Breast epithelium (tissue), 4 donors: ENCODE measurements at regions not wholly inside any gene's neighbourhood (a gene's known extent, or its start where the extent isn't known, plus 50 kb on each side); places are given as distances from the start of the nearest gene placed in this dataset.

Source experiments
- DNase-seq, 2 donors: peaks; one replicate each; pipeline ENCODE4 v3.0.0-alpha.2; 2019; ENCODE audit warnings: low spot score in 2 of 2
- H3K27ac ChIP-seq, 2 donors: fragments of 200-600 bp; sonication (generic) in 1 of 2; one replicate each; pipeline ENCODE4 v1.5.1; 2016 to 2019; ENCODE audit warnings: mild to moderate bottlenecking in 1 of 2
- H3K27me3 ChIP-seq, 2 donors: fragments of 200-600 bp; sonication (generic) in 1 of 2; one replicate each; pipeline versions ENCODE4 v1.5.1 to v1.6.0; 2017 to 2019; ENCODE audit warnings: control low read depth in 1 of 2, mild to moderate bottlenecking in 1 of 2
- H3K36me3 ChIP-seq: fragments of 200-600 bp; one replicate; pipeline ENCODE4 v1.5.1; 2019
- H3K4me1 ChIP-seq, 2 donors: fragments of 200-600 bp; sonication (generic); one replicate each; pipeline ENCODE4 v1.5.1; 2016 to 2019; ENCODE audit warnings: control low read depth in 1 of 2
- H3K4me3 ChIP-seq, 3 donors: fragments of 200-600 bp; sonication (generic); 1 replicate in 2 of 3; 2 replicates in 1 of 3; pipeline ENCODE4 v1.5.1; 2016 to 2019; ENCODE audit warnings: mild to moderate bottlenecking in 3 of 3, moderate library complexity in 2 of 3
- H3K9me3 ChIP-seq, 2 donors: fragments of 200-600 bp; sonication (generic) in 1 of 2; one replicate each; pipeline ENCODE4 v1.5.1; 2016 to 2019; ENCODE audit warnings: control low read depth in 1 of 2
- POLR2A ChIP-seq: fragments of 450-650 bp; IDR thresholded peaks from one replicate; pipeline ENCODE4 v1.6.1; 2016; ENCODE audit warnings: antibody characterized with exemption, mild to moderate bottlenecking, moderate library complexity
- POLR2AphosphoS5 ChIP-seq, 3 donors: sonication (generic); formaldehyde crosslinking; IDR thresholded peaks; one replicate each; pipeline ENCODE4 v1.6.1; 2017; ENCODE audit warnings: antibody characterized with exemption in 3 of 3
- intact Hi-C: fragments of 100-400 bp; cut with DNase I; formaldehyde crosslinking; loops from one replicate; pipeline ENCODE4 v1.15.1; 2023; ENCODE audit warnings: low total_unique reads
- TF ChIP-seq, protein P1 (sequence below), 3 donors: fragments of 450-650 bp; IDR thresholded peaks; one replicate each; pipeline ENCODE4 v1.5.1; 2016 to 2017; ENCODE audit warnings: antibody characterized with exemption in 3 of 3, mild to moderate bottlenecking in 3 of 3, moderate library complexity in 3 of 3

DNA sequence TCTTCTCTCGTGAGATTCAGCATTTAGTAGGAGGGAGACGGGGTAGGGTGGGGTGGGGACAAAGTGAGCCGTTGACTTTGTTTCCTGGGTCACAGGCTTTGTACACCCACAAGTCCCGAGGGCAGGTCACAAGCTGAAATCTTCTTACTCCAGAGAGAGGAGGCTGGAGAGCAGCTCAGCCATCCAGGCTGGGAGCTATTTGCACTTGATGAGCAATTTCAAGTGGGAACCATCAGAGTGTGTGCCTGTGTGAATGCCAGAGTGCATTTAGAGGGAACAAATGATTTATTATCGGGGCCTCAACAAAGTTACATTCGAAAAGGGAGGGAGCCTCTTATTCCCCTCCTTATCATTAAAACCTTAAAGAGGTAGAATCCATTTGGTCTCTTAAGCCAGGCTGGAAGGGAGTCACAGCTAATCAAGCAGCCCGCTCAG lies 155.7 kb upstream of the JARID2 start:
- H3K4me1 ChIP-seq = no peaks in the 10 kb centered on the region
- no peaks in the 10 kb centered on the region for H3K36me3 ChIP-seq
- no peak for DNase-seq
- peak overlapping the region; percentile 82 to 85 for H3K27ac ChIP-seq
- TF ChIP-seq, protein P1, sequence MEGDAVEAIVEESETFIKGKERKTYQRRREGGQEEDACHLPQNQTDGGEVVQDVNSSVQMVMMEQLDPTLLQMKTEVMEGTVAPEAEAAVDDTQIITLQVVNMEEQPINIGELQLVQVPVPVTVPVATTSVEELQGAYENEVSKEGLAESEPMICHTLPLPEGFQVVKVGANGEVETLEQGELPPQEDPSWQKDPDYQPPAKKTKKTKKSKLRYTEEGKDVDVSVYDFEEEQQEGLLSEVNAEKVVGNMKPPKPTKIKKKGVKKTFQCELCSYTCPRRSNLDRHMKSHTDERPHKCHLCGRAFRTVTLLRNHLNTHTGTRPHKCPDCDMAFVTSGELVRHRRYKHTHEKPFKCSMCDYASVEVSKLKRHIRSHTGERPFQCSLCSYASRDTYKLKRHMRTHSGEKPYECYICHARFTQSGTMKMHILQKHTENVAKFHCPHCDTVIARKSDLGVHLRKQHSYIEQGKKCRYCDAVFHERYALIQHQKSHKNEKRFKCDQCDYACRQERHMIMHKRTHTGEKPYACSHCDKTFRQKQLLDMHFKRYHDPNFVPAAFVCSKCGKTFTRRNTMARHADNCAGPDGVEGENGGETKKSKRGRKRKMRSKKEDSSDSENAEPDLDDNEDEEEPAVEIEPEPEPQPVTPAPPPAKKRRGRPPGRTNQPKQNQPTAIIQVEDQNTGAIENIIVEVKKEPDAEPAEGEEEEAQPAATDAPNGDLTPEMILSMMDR (IDR thresholded peaks at IDR 0.05) = no peak
- no peak for TF ChIP-seq POLR2A
- TF ChIP-seq POLR2AphosphoS5 (IDR thresholded peaks at IDR 0.05) = no peak
- intact Hi-C loops = no loop called here
- no peaks in the 10 kb centered on the region for H3K27me3 ChIP-seq
- H3K9me3 ChIP-seq = no peaks in the 10 kb centered on the region
- H3K4me3 ChIP-seq = peak overlapping the region in 2 of 3 donors; percentile 13 to 47

DNA sequence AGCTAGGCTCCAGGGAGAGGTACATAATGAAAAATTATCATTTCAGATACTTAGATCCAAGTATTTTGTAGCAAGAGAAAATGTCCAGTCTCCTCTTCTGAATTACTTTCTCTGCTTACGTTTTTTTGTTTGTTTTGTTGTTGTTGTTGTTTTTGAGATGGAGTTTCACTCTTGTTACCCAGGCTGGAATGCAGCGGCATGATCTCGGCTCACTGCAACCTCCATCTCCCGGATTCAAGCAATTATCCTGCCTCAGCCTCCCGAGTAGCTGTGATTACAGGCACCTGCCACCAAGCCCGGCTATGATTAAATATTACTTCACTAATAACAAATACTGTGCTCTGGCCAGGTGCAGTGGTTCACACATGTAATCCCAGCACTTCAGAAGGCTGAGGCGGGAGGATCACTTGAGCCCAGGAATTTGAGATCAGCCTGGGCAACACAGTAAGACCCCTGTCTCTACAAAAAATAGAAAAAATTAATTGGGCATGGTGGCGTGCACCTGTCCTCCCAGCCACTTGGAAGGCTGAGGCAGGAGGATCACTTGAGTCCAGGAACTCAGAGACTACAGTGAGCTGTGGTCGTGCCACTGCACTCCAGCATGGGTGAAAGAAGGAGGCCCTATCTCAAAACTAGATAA lies 155.0 kb upstream of the JARID2 start:
- Histone ChIP-seq H3K27ac (peak overlapping the region; percentile 82 to 85), H3K36me3 (no peaks in the 10 kb centered on the region), H3K27me3 (no peaks in the 10 kb centered on the region), H3K9me3 (no peaks in the 10 kb centered on the region), H3K4me3 (no peak overlapping the region), H3K4me1 (no peaks in the 10 kb centered on the region)
- intact Hi-C loops = no loop called here
- TF ChIP-seq, protein P1 (IDR thresholded peaks at IDR 0.05) = no peak
- no peak for TF ChIP-seq POLR2A
- TF ChIP-seq POLR2AphosphoS5 (IDR thresholded peaks at IDR 0.05) = no peak
- no peak for DNase-seq

DNA sequence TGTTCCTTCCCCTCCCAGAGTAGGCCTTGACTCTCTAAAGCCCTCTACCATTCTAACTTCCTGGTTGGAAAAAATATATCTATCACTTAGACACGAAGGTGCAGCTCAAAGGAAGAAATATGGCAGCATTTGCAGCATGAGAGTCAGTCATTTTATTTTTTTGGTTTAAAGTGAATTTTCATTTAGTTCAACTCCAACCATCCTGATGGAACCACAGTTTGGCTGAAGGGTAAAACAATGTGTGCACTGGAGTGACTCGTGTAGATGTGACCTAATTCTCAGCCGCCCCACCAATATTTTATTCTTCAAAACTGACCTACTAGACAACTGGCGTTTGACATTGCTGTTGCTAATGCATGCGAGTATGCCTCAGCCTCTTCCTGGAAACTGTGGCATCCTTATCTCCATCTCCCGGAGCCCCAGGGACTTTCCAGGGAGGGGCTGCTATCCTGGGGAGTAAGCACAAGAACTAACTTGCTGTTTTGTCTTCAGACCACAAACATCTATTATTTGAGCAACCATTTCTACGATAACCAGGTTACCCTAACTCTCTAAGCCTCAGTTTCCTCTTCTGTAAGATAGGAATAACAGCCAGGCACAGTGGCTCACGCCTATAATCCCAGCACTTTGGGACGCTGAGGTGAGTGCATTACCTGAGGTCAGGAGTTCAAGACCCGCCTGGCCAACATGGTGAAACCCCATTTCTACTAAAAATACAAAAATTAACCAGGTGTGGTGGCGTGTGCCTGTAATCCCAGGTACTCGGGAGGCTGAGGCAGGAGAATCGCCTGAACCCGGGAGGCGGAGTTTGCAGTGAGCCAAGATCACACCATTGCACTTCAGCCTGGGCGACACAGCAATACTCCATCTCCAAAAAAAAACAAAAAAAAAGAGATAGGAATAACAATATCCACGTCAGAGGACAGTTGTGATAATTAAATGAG lies 148.7 kb upstream of the JARID2 start:
- intact Hi-C loops = no loop called here
- TF ChIP-seq, protein P1 (IDR thresholded peaks at IDR 0.05) = no peak
- TF ChIP-seq POLR2AphosphoS5 (IDR thresholded peaks at IDR 0.05) (no peak), POLR2A (no peak)
- Histone ChIP-seq H3K4me3 (no peak overlapping the region), H3K27ac (no peak overlapping the region), H3K4me1 (no peaks in the 10 kb centered on the region), H3K36me3 (no peaks in the 10 kb centered on the region), H3K9me3 (no peaks in the 10 kb centered on the region), H3K27me3 (no peaks in the 10 kb centered on the region)
- DNase-seq = no peak

DNA sequence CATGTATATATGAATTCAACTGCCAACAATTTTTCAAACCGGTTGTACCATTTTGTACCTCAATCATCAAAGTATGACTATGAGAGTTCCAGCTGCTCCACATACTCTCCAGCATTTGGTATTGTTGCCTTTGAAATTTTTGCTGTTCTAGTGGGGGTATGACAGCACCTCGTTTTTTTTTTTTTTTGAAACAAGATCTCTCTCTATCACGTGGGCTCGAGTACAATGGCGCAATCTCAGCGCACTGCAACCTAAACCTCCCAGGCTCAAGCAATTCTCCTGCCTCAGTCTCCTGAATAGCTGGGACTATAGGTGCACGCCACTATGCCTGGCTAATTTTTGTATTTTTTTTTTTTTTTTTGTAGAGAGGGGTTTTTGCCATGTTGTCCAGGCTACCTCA lies 144.7 kb upstream of the JARID2 start:
- Histone ChIP-seq H3K9me3 (peaks cover 4 to 6% of the 10 kb centered on the region in 2 donors), H3K27me3 (no peaks in the 10 kb centered on the region), H3K27ac (no peak overlapping the region), H3K4me3 (no peak overlapping the region), H3K4me1 (no peaks in the 10 kb centered on the region), H3K36me3 (no peaks in the 10 kb centered on the region)
- no peak for DNase-seq
- intact Hi-C loops = no loop called here
- TF ChIP-seq POLR2A = no peak
- no peak for TF ChIP-seq POLR2AphosphoS5 (IDR thresholded peaks at IDR 0.05)
- TF ChIP-seq, protein P1 (IDR thresholded peaks at IDR 0.05) = no peak

DNA sequence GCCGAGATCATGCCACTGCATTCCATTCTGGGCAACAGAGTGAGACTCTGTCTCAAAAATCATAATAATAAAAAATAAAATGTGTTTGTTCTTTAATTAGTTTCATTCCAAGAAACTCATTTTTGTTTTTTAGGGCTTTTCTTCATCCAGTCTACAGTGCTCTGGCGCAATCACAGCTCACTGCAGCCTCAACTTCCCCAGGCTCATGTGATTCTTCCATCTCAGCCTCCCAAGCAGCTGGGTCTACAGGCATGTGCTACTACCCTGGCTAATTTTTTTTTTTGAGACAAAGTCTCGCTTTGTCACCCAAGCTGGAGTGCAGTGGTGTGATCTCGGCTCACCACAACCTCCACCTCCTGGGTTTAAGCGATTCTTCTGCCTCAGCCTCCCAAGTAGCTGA lies 143.6 kb upstream of the JARID2 start:
- H3K9me3 ChIP-seq = peaks cover 7 to 9% of the 10 kb centered on the region in 2 donors
- H3K4me3 ChIP-seq = no peak overlapping the region
- TF ChIP-seq POLR2A = no peak
- TF ChIP-seq, protein P1 (IDR thresholded peaks at IDR 0.05) = no peak
- TF ChIP-seq POLR2AphosphoS5 (IDR thresholded peaks at IDR 0.05) = no peak
- intact Hi-C loops = no loop called here
- no peaks in the 10 kb centered on the region for H3K4me1 ChIP-seq
- no peaks in the 10 kb centered on the region for H3K27me3 ChIP-seq
- H3K27ac ChIP-seq = no peak overlapping the region
- DNase-seq = no peak
- no peaks in the 10 kb centered on the region for H3K36me3 ChIP-seq
